Epidermal melanocyte (primary cell): ENCODE measurements at regions not wholly inside any gene's neighbourhood (a gene's known extent, or its start where the extent isn't known, plus 50 kb on each side); places are given as distances from the start of the nearest gene placed in this dataset.

Source experiments
- DNase-seq: peaks from one replicate; pipeline ENCODE4 v3.0.0; 2011; ENCODE audit warnings: low spot score; ENCODE audit not compliant: insufficient read length

DNA sequence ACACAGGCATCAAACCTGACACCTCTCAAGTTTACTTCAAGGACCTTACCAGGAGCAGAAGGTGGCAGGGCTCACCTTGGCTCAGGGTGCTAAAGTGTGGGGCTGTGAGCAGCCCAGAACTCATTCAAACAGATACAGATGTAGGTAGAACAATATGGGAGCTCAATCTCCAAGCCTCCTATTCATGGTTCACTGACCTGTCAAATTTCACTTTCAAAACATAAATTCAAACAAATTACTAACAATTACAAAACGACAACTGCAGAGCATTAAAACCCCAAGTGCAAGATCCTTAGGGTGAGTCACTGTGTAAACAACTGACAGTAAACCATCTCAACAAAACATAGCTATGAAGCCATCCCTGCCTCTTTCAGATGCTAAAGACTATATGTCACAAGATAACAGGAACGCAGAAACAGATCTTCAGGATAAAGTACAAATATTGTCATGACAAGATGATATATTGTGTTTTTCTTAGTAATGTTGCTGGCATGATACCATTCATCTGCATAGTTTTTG, 303.5 kb upstream of the ANO3 start:
- no peak for DNase-seq

DNA sequence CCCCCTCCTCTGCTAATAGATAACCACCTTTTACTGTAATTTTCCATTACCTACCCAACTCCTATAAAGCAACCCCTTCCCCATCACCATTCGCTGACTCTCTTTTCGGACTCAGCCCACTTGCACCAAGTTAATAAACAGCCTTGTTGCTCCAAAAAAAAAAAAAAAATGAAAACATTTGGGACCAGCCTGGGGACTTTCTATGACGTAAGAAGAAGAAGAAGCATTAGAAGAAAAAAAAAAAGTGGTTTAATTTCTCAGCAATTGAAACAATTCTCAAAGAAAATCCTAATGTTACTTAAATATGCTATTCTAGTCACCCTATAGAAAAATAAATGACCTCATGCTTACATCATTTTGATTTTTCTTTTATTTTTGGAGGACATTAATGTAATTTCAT, 301.5 kb upstream of the ANO3 start:
- DNase-seq = no peak

DNA sequence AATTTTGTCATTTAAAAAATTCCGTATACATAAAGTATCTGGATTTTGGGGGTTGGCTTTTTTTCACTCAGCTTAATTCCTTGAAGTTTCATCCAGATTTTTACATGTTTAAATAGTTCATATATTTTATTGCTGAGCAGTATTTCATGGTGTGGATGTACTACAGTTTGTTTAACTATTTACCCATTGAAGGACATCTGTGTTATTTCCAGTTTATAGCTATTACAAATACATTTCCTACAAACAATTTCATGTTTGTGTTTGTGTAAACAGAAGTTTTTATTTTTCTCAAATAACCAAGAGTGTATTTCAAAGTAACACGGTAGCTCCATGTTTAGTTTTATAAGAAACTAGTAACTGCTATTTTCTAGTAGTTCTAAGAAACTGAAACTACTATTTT, 299.7 kb upstream of the ANO3 start:
- no peak for DNase-seq

DNA sequence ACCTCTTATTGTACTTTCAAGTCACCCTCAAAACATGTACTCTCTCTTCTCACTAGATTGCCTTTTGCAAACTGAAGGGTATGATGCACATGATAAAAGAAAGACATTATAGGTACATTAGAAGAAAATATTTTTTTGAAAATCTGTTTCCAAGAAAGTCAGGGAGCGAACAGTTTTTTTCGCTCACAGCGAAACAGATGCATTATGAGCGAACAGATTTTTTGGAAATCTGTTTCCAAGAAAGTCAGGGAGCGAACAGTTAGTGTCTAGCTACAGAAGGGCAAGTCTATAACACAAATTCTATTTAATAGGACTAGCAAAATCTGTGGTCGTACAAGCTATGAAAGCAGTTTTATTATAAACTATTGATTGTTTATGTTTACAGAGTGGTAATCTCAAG, 296.2 kb upstream of the ANO3 start:
- DNase-seq = no peak

DNA sequence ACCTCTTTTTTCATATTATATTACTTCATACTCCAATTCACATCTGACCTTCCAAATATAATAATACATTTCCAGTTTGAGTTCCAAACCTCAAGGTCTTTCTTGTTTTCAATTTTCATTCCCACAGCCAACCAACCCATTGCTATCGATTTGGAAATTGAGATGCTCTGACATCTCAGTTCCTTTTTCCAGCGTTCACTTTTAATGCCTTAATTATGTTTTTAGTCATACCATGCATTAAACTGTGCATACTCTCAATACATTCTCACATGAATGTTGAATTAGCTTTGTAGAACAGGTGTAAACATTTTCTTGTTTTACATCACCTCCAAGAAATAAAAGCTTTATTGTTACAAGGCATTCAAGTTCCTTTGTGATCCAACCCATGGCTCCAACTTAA, 294.2 kb upstream of the ANO3 start:
- no peak for DNase-seq

DNA sequence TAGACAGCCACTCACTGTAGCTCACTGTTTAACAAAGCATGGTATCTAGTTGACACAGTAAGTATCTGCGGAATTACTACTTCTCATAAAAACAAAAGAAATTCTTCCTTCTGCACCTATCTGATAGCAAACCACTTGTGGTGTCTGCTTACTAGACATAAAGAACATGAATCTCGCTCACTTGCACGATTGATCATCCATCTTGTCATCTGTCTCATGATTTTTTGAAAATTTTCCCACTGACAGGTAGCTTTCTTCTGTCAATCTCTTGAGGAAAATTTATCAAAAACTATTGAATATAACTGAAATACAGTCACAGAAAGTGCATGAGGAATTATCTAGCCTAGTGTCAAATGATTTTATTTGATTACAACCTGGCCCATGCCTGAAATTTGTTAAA, 291.6 kb upstream of the ANO3 start:
- DNase-seq = no peak

DNA sequence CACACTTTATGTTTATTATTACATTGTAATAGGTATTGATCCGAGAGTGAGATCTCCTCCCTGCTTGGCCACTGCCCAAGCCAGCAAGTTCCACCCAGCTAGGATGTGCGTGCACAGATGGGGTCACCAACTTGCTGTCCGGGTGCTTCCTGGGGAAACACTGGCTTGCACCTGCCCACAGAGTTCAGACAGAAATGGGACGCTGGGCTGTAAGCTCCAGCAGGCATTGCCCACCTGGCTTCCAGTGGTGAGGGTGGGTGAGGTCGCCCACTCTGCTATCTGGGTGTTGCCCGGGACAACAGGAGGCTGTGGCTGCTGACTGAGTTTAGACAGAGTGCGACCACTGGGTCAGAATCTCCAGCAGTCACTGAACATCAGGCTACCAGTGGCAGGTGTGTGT, 289.8 kb upstream of the ANO3 start:
- no peak for DNase-seq

DNA sequence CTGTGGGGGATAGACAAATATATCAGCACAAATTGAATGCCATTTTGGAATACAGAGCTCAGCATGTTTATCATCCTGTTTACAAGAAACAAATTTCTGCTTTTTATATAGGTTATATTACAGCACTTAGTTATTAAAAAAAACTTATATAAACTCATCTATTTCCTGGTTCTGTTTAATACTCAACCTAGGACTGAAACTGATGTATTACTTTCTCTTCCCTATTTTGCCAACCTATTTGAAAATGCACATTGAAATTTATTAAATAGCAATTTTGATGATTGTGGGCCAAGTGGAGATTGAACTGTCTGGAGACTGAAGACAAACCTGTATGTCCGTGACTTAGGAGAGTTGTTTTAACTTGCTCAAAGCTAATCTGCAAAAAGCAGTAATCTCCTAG, 288.3 kb upstream of the ANO3 start:
- DNase-seq = no peak

DNA sequence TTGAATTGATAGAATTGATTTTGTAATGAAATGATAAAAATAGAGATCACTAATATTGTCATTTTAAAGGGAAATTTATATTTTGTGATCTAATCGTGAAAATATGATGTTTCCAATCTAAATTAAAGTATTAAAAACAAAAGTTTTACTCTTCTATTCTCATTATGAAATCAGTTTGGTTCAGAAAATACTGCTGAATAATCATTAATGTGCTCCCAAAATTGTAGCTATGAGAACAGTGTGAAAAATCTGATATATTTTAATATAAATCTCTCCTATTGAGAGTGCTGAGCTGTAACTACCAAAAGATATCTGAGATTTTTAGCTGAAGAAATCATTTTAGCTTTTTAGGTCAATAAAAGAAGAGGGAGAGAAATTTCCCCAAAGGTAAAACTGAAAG, 287.5 kb upstream of the ANO3 start:
- DNase-seq = no peak

DNA sequence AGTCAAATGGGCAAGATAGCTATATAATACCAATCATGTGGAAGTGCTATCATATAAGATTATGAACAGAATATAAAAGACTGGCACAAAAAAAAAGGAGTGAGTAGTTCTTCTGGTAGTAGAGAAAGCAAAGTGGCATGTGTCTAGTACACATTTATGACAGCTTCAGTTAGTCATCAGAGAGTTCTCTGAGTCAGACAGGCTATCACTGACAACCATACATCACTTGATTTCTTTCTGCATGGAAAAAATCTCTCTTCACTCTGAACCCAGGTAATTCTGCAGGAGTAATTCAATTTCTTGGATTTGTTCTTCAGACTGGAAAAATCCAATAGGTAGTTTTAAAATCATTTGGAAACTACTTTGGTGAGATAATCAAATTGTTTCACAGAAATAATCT, 286.8 kb upstream of the ANO3 start:
- no peak for DNase-seq

DNA sequence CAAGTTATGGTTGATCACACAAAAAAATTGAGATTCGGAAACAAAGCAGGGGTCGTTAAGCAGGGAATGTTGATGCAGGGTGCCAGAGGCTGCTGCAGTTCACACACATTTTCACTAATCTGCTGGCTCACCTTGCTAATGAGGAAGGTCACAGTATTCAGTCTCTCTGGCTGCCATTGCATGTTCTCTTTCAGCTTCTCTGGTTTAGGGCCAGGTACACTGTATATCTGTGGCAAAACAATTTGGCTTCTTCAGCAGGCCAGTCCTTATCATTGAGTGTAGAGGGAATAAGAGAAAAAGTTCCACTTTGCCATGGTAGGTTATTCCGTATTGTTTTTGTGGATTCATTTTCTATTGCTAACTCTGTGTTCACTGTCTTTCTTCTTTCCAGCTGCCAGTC, 283.7 kb upstream of the ANO3 start:
- no peak for DNase-seq

DNA sequence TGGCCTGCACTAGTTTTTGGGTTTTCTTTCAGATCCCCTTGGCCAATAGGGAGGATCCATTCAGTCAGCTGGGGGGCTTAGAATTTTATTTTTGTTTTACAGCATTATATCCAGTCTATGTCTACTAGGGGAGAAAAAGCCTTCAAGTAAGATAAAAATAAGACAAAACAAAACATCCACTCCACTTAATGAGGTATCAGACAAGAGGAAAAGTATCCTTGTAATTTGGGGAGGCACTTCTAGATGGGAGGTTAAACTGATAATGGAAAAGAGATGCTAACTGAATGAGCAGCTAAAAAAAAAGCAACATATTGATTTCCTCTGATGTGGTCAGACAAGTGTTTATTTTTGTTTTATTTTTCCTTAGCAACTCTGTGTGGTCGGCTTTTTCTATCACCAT, 278.0 kb upstream of the ANO3 start:
- DNase-seq = no peak

DNA sequence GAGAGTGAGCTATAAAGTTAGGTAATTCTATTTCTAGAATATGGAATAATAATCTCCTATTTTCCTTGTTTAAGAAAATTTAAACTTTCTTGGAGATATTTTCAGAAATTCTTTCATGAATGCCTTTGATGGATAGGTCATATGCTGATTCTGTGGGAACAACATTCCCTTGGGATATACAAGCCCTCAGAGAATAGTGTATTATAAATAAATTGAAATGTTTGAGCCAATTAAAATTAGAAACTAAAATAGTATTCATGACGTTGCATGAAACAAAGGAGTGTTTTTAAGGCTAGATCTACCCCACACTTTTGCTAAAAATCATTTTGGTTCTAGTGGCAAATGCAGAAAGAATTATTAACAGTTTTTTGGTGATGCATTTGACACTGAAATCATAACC, 269.3 kb upstream of the ANO3 start:
- no peak for DNase-seq

DNA sequence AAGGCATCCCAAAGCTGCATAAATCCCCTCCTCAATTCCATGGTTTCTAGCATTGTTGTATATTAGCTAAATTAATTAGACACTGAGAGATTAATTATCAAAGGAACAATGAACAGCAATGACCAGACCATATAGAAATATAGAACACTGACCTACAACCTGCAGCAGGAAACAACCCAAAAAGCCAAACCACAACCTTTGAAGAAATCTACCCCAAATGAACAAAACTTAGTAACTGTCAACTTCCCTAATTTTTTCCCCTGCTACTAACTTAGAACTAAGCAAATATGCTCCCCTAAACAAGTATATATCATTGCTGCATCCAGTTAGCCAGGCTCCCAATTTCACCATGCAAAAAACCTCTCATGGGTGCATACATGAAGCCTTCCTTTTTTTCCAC, 268.0 kb upstream of the ANO3 start:
- DNase-seq = no peak

DNA sequence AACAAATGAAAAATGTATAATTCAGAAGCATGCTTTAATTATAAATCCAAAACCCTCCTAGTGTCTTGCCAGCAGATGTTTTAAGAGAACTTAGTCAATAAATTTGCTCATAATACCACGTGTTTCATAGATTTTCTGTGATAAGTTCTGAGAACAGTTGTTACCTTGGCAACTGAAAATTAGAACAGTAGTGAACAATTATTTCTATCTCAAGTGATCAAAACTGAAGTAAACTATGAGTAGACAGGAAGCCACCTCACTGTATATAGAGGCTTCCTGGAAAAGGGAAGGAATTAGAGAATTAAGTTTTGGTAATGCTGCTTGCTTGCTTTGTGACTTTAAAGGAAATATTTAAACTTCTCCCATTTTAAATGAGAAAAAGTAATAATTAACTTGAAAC, 266.0 kb upstream of the ANO3 start:
- DNase-seq = no peak

DNA sequence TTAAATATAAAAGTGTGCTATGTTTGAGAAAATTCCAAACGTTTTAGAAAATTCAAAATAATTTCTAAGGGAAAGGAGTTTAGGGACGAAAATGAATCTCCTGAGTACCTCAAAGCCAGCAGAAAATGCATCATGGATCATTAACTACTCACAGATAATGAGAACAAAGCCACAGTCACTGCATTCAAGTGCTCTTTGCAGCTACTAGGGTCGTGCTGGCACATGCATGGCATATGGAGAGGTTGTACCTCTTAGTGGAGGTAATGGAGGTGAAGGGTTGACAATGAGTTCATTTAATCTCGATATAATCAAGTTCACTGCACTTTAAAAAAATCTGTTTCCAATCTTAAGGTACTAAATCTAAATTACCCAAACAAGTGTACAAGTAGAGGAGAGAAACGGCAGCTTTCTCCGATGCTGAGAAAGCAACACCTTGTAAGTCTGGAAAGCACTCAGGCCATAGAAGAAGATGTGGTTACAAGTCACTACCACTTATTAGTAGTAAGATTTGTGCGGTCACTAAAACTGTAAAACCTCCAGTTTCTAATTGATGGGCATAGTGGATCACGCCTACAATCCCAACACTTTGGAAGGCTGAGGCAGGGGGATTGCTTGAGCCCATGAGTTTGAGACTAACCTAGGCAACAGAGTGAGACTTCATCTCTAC, 261.1 kb upstream of the ANO3 start:
- no peak for DNase-seq

DNA sequence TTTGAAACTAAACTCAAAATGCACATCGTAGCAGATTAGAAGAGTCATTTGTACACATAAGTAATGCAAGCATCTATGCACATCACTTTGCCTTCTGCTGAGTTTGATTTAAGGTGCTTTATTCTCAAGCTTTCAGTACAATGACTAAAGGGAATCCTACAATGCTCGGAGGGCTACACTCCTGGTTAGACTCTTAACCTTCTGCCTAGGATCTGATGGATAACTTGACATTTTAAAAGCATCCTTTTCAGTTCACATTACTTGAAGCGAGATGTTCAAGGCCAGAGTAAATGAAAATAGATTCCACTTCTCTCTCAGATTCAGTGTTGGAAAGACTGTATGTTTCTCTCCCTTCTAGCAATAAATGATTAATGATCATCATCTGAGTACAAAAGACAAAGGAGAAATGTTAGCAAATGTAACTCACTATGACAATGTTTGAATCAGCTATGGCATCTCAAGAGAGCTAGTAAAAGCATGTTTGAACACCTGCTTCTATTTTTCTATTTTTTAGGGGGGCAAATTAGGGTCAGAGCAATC, 259.2 kb upstream of the ANO3 start:
- DNase-seq = no peak

DNA sequence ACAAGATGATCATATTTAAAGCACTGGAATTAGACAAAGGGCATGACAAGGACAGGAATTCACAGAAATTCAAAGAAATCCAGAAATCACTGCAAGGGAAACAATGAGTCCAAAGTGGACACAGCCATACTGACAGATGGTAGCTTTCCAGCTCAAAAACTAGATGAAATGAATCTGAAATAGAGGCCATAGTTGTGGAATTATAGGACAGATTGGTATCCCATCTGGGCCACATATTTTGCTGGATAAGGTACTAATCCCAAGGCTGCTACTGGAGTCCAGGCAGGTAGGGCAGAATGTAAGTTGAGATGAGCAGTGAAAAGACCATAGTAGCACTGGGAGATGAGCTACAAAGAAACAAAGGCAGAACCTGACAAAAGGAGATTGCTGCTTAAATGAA, 258.3 kb upstream of the ANO3 start:
- DNase-seq = no peak

DNA sequence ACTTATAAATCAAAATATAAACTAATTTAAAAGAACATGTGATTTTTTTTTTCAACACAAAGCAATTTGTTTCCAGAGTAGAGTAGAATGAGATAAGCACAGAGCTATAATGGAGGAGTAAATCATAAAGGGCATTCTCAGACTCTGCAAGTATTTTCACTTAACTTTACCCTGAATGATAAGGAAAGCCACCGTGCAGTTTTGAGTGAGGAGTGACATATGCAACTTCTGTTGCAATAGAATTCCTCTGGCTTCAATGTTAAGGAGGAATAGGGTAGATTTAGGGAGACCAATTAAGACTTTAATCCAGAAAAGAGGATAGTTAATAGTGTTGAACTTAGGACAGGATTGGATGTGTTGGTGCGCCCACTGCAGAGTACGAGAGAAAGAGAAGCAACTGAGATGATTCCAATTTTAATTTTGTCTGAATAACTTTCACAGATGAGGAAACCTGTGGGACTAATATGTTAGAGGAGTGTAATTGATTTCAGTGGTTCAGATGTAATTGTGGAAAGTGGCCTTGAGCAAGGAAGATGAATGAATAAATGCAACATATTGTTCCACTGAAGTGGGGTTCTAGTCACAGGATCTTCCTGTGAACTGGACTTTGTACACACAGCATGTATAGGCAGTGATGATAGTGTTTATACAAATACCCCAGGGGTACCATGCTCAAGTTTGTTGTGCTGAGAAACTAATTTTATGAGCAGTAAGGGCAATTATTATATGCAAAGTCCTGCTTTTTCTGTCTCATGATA, 255.5 kb upstream of the ANO3 start:
- no peak for DNase-seq

DNA sequence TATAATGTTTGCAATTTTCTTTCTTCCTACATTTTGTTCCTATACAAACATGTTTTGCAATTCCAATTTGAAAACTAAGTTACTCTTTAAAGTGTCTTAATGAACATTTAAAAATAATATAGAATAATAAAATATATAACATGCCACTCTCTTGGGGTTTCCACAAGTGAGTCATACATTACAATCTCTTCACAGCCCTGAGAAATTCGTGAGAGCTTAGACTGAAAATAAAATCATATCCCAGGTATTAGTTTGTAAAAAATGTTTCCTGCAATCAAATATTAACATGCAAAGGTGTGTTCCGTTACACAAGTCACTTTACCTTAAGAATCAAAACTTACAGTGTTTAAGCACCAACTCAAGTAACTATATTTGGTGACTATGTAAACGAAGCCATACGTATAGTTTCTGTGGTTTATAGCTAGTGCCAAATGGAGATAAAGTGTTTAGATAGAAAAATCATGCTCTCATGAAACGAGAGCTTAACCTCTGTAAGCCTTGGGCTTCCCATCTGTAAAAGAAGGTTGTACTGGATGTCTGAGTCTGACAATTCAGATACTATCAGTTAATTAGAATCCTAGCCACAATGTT, 253.6 kb upstream of the ANO3 start:
- DNase-seq = no peak

DNA sequence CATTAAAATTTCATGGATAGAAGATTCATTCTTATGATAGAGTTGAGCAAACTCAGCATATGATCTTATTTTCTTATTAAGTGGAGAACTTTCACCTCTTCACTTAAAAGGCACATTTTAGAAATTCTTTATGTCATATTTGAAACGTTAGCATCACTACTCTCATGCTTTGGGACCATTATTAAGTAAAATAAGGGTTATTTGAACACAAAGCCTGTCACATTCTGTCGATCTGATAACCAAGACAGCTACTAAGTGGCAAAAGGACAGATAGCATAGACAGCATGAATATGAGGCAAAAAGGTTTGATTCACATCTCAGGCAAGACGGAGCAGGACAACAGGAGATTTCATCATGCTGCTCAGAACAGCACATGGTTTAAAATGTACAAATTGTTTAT, 247.6 kb upstream of the ANO3 start:
- no peak for DNase-seq

DNA sequence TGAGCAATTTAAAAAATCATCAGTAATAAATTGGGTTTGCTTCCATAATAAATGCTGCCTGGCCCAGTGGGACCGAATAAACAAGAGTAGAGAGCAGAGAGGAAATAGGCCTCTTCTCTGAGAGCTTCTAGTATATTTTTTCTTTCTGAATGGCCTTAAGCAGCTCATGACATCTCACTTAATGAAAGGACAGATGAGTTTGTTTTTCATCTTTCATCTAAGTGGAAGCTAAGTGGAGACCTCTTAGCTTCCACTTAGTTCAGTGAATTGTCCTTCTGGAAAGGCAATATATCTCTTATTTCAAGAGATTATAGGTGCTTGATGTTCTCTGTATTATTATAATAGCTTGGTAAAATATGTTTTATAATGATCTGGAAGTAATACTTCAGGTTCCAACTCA, 245.9 kb upstream of the ANO3 start:
- DNase-seq = no peak
